Activated naive CD8-positive, alpha-beta T cell treated with anti-CD3 and anti-CD28 coated beads, Interleukin-2, amount 10 ng/mL, durations not matched to agents 7 days and 5 days (primary cell): ENCODE measurements at regions not wholly inside any gene's neighbourhood (a gene's known extent, or its start where the extent isn't known, plus 50 kb on each side); places are given as distances from the start of the nearest gene placed in this dataset.

Experiments
- ATAC-seq: fragments of 150-1000 bp; cut with Tn5 transposase; one replicate; pipeline ENCODE4 v1.10.0; 2021; ENCODE audit warnings: low read depth, moderate library complexity
- POLR2A ChIA-PET: fragments of 350-600 bp; sonication (Branson Sonifier 250); formaldehyde crosslinking; loops from one replicate; lab custom pipeline; 2021; ENCODE audit warnings: antibody characterized with exemption; lab: Charles Lee
- DNase-seq: peaks from one replicate; pipeline ENCODE4 v3.0.0; 2021
- H3K27ac Mint-ChIP-seq: one replicate; pipeline ENCODE4 v1.8.0; 2022; ENCODE audit warnings: mild to moderate bottlenecking, mixed read lengths
- H3K27me3 Mint-ChIP-seq: one replicate; pipeline ENCODE4 v1.8.0; 2022; ENCODE audit warnings: mild to moderate bottlenecking, moderate library complexity, mixed read lengths
- H3K36me3 Mint-ChIP-seq: one replicate; pipeline ENCODE4 v1.8.0; 2021; ENCODE audit warnings: mild to moderate bottlenecking, mixed read lengths
- H3K4me1 Mint-ChIP-seq: one replicate; pipeline ENCODE4 v1.8.0; 2021; ENCODE audit warnings: mixed read lengths
- H3K4me3 Mint-ChIP-seq: one replicate; pipeline ENCODE4 v1.8.0; 2022; ENCODE audit warnings: mild to moderate bottlenecking, moderate library complexity, mixed read lengths
- H3K9me3 Mint-ChIP-seq: one replicate; pipeline ENCODE4 v1.8.0; 2021; ENCODE audit warnings: mixed read lengths

DNA sequence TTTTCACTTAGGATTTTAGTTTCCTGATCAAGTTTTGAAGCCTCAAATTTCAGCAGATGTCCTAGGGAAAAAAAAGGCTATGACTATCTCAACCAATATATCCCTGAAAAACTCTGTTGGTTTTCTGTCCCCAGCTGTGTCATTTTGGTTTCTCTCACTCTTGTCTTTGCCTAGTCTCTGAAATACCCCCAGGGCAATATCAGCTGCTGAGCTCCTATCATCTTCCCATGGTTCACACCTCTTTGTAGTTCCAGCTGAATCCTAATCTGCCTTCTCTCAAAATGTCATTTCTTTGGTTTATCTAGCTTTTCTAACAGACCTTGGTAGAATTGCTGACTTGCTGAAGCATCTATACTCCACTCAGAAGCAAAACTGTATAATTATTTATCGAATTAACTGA is 2370.5 kb downstream of the ARAP2 start:
- Mint-ChIP-seq H3K4me3 (no peak overlapping the region), H3K36me3 (no peaks in the 10 kb centered on the region), H3K27ac (no peak overlapping the region), H3K9me3 (peaks cover 10% of the 10 kb centered on the region), H3K4me1 (no peaks in the 10 kb centered on the region), H3K27me3 (no peaks in the 10 kb centered on the region)
- POLR2A ChIA-PET: no interaction called here
- DNase-seq (no peak), ATAC-seq (no peak)

DNA sequence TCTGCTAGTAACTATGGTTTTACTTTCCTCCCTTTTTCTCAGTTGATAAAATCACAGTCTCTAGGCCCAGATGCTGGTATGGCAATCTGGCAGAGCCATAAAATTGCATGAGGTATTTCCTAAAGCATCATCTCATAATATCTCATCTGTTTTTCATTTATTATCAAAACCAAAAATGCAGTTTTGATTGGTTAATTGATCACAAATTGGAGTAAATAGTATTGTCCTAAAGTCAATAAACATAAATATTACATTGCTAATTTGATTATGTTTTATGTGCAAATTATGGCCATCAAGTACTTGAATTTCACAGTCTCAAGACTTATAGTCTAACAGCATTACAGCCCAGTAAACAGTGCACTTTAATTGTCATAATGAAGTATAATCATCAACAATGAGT is 2365.6 kb downstream of the ARAP2 start:
- DNase-seq (no peak), ATAC-seq (no peak)
- no peaks in the 10 kb centered on the region for H3K4me1 Mint-ChIP-seq
- H3K4me3 Mint-ChIP-seq: no peak overlapping the region
- no peaks in the 10 kb centered on the region for H3K27me3 Mint-ChIP-seq
- POLR2A ChIA-PET: no interaction called here
- H3K27ac Mint-ChIP-seq: no peak overlapping the region
- peaks cover 7% of the 10 kb centered on the region for H3K9me3 Mint-ChIP-seq
- H3K36me3 Mint-ChIP-seq: no peaks in the 10 kb centered on the region

DNA sequence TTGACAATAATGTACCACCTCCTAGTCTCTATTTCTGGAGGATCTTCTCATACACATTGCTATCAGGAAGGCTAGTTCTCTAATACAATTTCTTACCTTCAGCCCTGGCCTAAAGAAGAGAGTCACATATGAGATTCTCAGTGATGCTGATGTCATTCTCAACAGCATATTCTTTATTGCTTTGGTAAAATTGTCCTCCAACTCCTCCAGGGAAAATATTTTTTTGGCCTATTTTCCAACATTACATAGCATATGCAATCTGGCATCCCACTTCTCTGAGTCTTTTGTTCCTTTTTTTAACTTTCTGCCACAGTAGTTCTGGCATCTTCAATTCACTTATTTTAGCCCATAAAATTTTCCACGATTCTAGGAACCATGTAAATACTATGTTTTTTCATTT is 2363.1 kb downstream of the ARAP2 start:
- H3K9me3 Mint-ChIP-seq: peaks cover 6% of the 10 kb centered on the region
- no peak for DNase-seq
- POLR2A ChIA-PET: no interaction called here
- no peak overlapping the region for H3K4me3 Mint-ChIP-seq
- H3K36me3 Mint-ChIP-seq: no peaks in the 10 kb centered on the region
- H3K4me1 Mint-ChIP-seq: no peaks in the 10 kb centered on the region
- H3K27me3 Mint-ChIP-seq: no peaks in the 10 kb centered on the region
- ATAC-seq: no peak
- no peak overlapping the region for H3K27ac Mint-ChIP-seq

DNA sequence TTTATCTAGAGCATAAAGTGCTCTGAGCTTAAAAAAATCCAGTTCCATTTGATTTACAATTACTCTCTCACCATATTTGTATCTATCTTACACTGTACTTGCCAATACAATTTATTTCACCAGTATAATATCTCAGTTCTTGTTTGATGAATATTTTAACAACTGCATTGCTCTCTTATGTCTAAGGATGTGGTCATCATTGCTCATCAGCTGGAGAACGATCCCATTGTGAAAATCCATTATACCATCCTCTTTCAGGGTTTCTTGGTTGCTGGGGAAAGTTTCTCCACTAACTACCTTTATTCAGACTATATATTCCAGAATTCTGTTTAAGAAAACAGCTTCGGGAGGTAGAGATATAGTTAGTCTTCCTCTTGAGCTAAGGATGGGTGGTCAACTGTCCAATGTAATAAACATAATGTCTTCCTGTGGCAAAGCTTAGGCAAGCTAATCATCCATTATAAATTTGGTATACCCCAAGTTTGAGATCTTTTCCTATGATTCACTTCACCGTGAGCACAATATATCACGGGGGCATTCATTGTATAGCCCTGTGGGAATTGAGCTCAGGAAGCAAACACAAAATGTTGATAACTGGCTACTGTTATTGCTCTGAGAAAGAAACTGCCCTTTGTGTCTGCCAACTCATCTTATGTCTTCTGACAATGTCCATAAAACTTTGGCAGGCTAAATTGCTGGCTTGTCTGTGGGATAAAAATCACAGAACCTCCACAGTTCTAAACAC is 2361.9 kb downstream of the ARAP2 start:
- no peak for DNase-seq
- H3K9me3 Mint-ChIP-seq: peaks cover 4% of the 10 kb centered on the region

DNA sequence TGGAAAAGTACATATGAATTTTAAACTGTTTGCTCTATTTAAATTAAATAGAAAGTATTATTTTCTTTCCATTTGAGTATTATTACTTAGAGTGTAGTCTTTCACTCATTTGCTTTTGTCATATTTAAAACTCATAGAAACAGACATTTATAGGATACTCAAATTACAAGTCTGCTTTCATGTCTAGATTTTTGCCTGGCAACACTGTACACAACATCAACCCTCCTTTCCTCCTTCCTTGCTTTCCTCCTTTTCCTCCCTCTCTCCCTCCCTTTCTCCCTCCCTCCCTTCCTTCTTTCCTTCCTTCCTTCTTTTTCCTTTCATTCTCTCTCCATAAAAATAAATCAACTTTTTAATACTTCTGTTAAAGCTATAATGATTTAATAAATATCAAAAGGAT is 2361.2 kb downstream of the ARAP2 start:
- POLR2A ChIA-PET: no interaction called here
- ATAC-seq: no peak
- no peak overlapping the region for H3K27ac Mint-ChIP-seq
- H3K4me1 Mint-ChIP-seq: no peaks in the 10 kb centered on the region
- H3K9me3 Mint-ChIP-seq: peaks cover 4% of the 10 kb centered on the region
- H3K36me3 Mint-ChIP-seq: no peaks in the 10 kb centered on the region
- no peak for DNase-seq
- H3K27me3 Mint-ChIP-seq: no peaks in the 10 kb centered on the region
- H3K4me3 Mint-ChIP-seq: no peak overlapping the region

More for the DNA sequence above, 2361.9 kb downstream of the ARAP2 start:
- Mint-ChIP-seq H3K36me3 (no peaks in the 10 kb centered on the region), H3K4me3 (no peak overlapping the region), H3K27ac (no peak overlapping the region), H3K4me1 (no peaks in the 10 kb centered on the region), H3K27me3 (no peaks in the 10 kb centered on the region)
- ATAC-seq: no peak
- POLR2A ChIA-PET: no interaction called here

DNA sequence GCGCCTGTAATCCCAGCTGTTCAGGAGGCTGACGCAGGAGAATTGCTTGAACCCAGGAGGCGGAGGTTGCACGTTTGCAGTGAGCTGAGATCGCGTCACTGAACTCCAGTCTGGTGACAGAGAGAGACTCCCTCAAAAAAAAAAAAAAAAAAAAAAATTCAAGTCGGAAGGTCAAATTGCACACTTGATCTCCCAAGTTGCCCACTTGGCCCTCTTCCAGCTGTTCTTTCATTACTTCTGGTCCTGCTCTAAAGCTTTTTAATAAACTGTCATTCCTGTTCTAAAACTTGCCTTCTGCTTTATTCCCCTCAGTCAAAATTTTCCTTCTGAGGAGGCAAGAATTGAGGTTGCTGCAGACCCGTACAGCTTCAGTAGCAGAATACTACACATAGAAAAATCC is 2358.0 kb downstream of the ARAP2 start:
- ATAC-seq (no peak), DNase-seq (no peak)
- H3K4me1 Mint-ChIP-seq: no peaks in the 10 kb centered on the region

DNA sequence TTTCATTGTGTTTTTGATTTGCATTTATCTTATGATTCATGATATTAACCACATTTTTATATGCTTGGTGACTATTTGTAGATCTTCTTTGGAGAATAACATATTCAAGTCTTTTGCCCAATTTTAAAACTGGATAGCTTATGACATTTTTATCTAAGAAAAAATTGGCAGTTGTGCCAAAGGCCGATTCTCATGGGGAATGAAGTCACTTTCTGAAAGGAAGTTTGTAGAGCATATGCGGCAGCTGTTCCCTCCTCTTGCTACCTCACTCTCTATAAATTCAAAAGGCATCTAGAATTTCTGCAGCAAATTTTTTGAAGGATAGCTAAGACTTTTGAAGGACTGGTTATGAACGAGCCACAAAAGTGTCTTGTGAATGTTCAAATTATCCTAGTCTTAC is 2353.5 kb downstream of the ARAP2 start:
- ATAC-seq: no peak

More for the DNA sequence above, 2358.0 kb downstream of the ARAP2 start:
- POLR2A ChIA-PET: no interaction called here
- H3K27ac Mint-ChIP-seq: no peak overlapping the region
- no peak overlapping the region for H3K4me3 Mint-ChIP-seq
- H3K27me3 Mint-ChIP-seq: no peaks in the 10 kb centered on the region
- peaks cover 3% of the 10 kb centered on the region for H3K9me3 Mint-ChIP-seq
- no peaks in the 10 kb centered on the region for H3K36me3 Mint-ChIP-seq

DNA sequence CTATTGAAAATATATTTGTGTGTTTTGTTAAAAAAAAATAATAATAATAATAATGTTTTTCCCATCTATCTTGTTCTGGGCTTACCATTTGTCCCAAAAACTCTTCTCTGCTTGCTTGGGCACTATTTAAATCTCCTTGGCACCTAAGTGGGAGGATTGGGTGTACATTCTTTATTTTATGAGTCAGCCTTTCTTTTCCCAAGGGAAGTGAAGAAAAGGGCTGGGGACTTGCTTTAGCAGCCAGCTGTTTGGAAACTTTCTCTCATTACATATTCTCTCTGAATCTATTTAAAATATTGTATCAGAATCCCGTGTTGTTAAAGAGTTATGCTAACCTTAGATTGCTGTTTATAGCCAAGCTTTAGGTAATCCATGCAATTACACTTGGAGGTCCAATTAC is 2332.4 kb downstream of the ARAP2 start:
- DNase-seq (no peak), ATAC-seq (no peak)
- no peak overlapping the region for H3K27ac Mint-ChIP-seq
- H3K4me1 Mint-ChIP-seq: no peaks in the 10 kb centered on the region
- no peaks in the 10 kb centered on the region for H3K27me3 Mint-ChIP-seq
- no peaks in the 10 kb centered on the region for H3K36me3 Mint-ChIP-seq
- peaks cover under 1% of the 10 kb centered on the region for H3K9me3 Mint-ChIP-seq
- POLR2A ChIA-PET: no interaction called here
- no peak overlapping the region for H3K4me3 Mint-ChIP-seq

More for the DNA sequence above, 2353.5 kb downstream of the ARAP2 start:
- H3K27me3 Mint-ChIP-seq: no peaks in the 10 kb centered on the region
- peaks cover 3% of the 10 kb centered on the region for H3K9me3 Mint-ChIP-seq
- no peak overlapping the region for H3K27ac Mint-ChIP-seq
- no peaks in the 10 kb centered on the region for H3K4me1 Mint-ChIP-seq
- H3K36me3 Mint-ChIP-seq: no peaks in the 10 kb centered on the region
- H3K4me3 Mint-ChIP-seq: no peak overlapping the region
- no peak for DNase-seq
- POLR2A ChIA-PET: no interaction called here

DNA sequence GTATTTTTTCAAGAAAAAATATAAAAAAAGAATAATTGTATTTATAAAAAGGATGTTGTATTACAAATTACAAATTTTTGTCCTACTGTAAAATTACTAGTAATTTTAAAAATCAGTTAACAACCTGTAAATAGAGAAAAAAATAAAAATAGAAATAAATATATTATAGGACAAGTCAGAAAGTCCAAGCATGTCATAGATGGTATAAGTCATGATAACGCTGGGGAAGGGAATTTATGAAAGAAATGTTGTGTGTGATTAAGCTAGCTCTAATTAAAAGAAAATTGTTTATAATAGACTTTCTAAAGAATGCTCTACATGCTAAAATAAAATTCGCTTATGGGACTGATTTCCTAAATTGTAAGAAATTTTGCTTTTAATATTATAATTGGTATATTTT is 2329.9 kb downstream of the ARAP2 start:
- peaks cover 3% of the 10 kb centered on the region for H3K9me3 Mint-ChIP-seq
- no peak overlapping the region for H3K27ac Mint-ChIP-seq
- H3K4me3 Mint-ChIP-seq: no peak overlapping the region
- DNase-seq (no peak), ATAC-seq (no peak)
- H3K36me3 Mint-ChIP-seq: no peaks in the 10 kb centered on the region
- H3K27me3 Mint-ChIP-seq: no peaks in the 10 kb centered on the region
- POLR2A ChIA-PET: no interaction called here
- no peaks in the 10 kb centered on the region for H3K4me1 Mint-ChIP-seq

DNA sequence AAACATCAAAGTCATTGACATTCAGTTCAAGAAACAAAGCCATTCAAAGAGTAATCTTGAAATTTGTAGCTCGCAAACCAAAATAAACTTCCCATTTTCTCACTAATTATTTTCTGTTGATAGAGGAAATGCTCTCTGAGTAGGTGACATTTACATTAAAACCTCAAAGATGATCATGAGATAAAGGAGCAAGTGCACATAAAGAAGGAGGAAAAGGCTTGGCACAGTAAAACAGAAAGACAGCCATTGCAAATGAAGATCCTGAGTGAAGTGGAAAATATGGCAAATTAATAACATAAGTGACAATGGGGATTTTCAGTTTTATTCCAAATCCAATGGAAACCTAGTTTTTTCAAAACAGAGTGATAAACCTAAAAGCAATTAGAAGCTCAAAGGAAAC is 2320.8 kb downstream of the ARAP2 start:
- Mint-ChIP-seq H3K4me1 (no peaks in the 10 kb centered on the region), H3K9me3 (peaks cover 7% of the 10 kb centered on the region), H3K4me3 (no peak overlapping the region), H3K27ac (no peak overlapping the region), H3K36me3 (no peaks in the 10 kb centered on the region), H3K27me3 (no peaks in the 10 kb centered on the region)
- POLR2A ChIA-PET: no interaction called here
- ATAC-seq (no peak), DNase-seq (no peak)

DNA sequence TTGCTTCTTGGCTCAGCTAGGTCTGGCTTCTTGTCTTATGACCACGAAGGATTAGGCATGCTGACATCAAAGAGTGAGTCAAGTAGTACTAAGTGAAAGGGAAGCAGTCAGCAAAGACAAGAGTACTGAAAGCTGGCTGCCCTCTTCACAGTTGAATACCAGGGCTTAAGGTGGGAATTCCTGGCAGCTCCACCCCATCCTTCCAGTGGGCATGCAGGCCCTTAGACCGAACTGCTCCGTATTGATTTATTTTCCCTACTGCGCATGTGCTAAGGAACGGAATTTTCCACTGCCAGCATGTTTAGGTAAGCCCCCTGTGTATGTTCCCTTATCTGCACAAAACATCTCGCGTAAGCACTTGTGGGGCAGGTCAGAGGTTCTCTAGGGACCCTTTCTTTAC is 2320.1 kb downstream of the ARAP2 start:
- no peaks in the 10 kb centered on the region for H3K4me1 Mint-ChIP-seq
- no peak overlapping the region for H3K4me3 Mint-ChIP-seq
- no peak overlapping the region for H3K27ac Mint-ChIP-seq
- peaks cover 7% of the 10 kb centered on the region for H3K9me3 Mint-ChIP-seq
- DNase-seq (no peak), ATAC-seq (no peak)
- H3K27me3 Mint-ChIP-seq: no peaks in the 10 kb centered on the region
- no peaks in the 10 kb centered on the region for H3K36me3 Mint-ChIP-seq
- POLR2A ChIA-PET: no interaction called here

DNA sequence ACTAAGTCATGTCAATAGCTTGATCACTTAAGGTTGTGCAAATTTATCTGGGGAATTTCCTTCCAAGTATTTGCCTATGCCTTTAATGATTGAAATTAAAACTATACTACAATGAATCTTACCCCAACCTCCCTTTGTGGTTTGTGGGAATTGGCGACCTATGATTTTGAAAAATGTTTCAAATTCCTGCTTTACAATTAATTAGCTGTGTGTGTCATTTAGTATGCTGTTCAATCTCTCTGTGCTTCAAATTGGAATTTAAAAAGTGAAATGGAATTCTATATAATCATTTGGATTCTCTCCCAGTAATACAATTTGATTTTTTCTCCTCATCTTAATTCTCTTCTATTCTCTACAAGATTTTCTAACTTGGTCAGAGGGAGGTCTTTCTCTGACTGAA is 2319.5 kb downstream of the ARAP2 start:
- Mint-ChIP-seq H3K4me1 (no peaks in the 10 kb centered on the region), H3K36me3 (no peaks in the 10 kb centered on the region), H3K4me3 (no peak overlapping the region), H3K27me3 (no peaks in the 10 kb centered on the region), H3K27ac (no peak overlapping the region), H3K9me3 (peaks cover 7% of the 10 kb centered on the region)
- ATAC-seq (no peak), DNase-seq (no peak)
- POLR2A ChIA-PET: no interaction called here

DNA sequence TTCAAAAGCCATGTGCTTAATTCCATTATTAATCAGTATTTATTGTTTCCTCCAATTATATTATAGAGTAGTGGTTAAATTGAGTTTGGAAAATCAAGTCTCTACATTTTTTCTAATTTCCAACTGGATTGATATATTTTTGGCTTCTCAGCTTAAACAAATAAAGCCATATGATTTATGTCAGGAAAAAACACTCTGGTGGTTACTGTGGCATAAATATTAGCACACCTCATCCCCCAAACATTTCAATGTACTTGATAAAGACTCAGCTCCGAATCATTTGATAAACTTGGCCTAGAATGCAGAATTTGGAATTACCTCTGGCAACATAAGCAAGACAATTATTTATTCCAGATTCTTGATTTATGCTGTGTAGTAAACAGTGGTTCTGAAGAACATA is 2313.8 kb downstream of the ARAP2 start:
- Mint-ChIP-seq H3K4me3 (no peak overlapping the region), H3K27me3 (no peaks in the 10 kb centered on the region), H3K27ac (no peak overlapping the region), H3K4me1 (no peaks in the 10 kb centered on the region), H3K9me3 (peaks cover 9% of the 10 kb centered on the region), H3K36me3 (no peaks in the 10 kb centered on the region)
- POLR2A ChIA-PET: no interaction called here
- ATAC-seq (no peak), DNase-seq (no peak)

DNA sequence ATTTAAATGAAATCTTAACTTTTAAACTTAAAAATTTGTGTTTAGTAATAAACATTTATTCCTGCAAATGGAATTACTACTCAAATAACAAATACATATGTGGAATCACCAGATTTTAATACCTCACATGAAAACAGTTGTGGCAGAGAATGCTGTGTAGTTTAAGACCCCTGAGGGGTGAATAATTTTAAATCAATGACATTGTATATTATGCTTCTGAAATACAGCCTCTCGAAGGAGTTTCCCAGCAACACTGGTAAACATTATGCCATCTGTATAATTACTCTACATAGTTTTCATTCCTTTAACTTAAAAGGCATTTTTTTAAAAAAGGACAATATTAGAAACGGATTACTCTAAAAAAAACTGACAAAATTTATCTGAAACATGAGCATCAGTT is 2313.3 kb downstream of the ARAP2 start:
- H3K36me3 Mint-ChIP-seq: no peaks in the 10 kb centered on the region
- H3K27me3 Mint-ChIP-seq: no peaks in the 10 kb centered on the region
- no peak for DNase-seq
- peaks cover 9% of the 10 kb centered on the region for H3K9me3 Mint-ChIP-seq
- POLR2A ChIA-PET: no interaction called here
- no peak overlapping the region for H3K27ac Mint-ChIP-seq
- no peak overlapping the region for H3K4me3 Mint-ChIP-seq
- no peak for ATAC-seq
- H3K4me1 Mint-ChIP-seq: no peaks in the 10 kb centered on the region
